Neural cell (in vitro differentiated cells): ENCODE measurements at regions not wholly inside any gene's neighbourhood (a gene's known extent, or its start where the extent isn't known, plus 50 kb on each side); places are given as distances from the start of the nearest gene placed in this dataset.
"Not testable (repeated sequence)": the region's sequence is repeated elsewhere in the genome, so short reads cannot be mapped to it uniquely, and the experiment has no call there.

Source experiments
- CTCF ChIP-seq: fragments of 450-650 bp; IDR thresholded peaks from 2 replicates; pipeline ENCODE4 v1.5.1; 2014; ENCODE audit warnings: antibody characterized with exemption, mild to moderate bottlenecking, moderate library complexity; ENCODE audit not compliant: poor library complexity, severe bottlenecking
- EZH2 ChIP-seq: fragments of 200-600, 300-800 bp; shearing (Covaris generic), sonication (generic); IDR thresholded peaks from 2 replicates; pipeline ENCODE4 v1.6.1; 2014; ENCODE audit warnings: antibody characterized with exemption, low read length, borderline replicate concordance, mild to moderate bottlenecking; ENCODE audit not compliant: insufficient read depth, poor library complexity, severe bottlenecking
- POLR2AphosphoS5 ChIP-seq: IDR thresholded peaks from 2 replicates; pipeline ENCODE4 v1.6.1; 2012
- RAD21 ChIP-seq: fragments of 450-650 bp; conservative IDR thresholded peaks from 2 replicates; pipeline ENCODE4 v1.6.1; 2014; ENCODE audit warnings: antibody characterized with exemption, mild to moderate bottlenecking, moderate library complexity
- REST ChIP-seq: IDR thresholded peaks from 2 replicates; pipeline ENCODE4 v1.6.1; 2012; ENCODE audit warnings: borderline replicate concordance
- TAF1 ChIP-seq: IDR thresholded peaks from 2 replicates; pipeline ENCODE4 v1.6.1; 2012; ENCODE audit warnings: low read depth

GRCh38 chr5:71930554-71930953, 176.7 kb upstream of the MAP1B start:
- not testable (repeated sequence) for TF ChIP-seq CTCF, TAF1, EZH2, RAD21, REST, POLR2AphosphoS5
